HG03159 (cell line): ENCODE measurements at regions not wholly inside any gene's neighbourhood (a gene's known extent, or its start where the extent isn't known, plus 50 kb on each side); places are given as distances from the start of the nearest gene placed in this dataset.
"Not testable (repeated sequence)": the region's sequence is repeated elsewhere in the genome, so short reads cannot be mapped to it uniquely, and the experiment has no call there.

Experiments
- ATAC-seq: cut with Tn5 transposase; IDR thresholded peaks from one replicate; pipeline ENCODE4 v1.9.1; 2021; ENCODE audit warnings: mild to moderate bottlenecking, moderate library complexity; ENCODE audit not compliant: unreplicated experiment

DNA sequence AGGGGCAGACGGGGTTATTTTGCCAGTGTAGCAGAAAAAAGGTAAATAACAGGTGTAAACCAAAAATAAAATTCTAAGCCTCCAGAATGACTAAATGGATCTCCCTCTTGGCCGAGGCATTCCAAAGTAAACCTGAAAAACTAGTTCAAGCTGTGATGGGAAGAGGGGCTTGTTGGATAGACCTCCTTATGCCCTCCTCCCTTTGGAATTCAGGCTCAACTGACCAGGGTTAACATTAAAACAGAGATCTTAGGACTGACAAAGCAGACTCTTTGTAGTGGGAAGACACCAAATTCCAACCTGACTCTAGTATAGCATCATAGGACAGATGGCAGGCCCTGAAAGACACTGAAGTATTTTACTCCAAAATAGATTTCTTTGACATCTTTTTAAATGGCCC lies 113.8 kb upstream of the ITGB1 start:
- ATAC-seq: no peak

DNA sequence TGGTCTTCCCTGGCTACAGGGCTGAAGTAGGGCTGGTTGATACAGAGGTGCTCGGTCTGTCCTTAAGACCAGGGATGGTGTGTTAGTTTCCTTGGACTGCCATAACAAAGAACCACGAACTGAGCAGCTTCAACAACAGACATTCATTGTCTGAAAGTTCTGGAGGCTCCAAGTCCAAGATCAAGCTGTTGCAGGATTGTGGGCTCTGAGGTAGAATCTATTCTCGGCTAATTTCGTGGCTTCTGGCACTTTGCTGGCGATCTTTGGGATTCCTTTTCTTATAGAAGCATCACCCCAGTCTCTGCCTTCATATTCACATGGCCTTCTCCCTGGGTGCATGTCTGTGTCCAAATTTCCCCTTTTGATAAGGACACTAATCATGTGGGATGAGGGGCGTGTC lies 112.1 kb upstream of the ITGB1 start:
- ATAC-seq: no peak

DNA sequence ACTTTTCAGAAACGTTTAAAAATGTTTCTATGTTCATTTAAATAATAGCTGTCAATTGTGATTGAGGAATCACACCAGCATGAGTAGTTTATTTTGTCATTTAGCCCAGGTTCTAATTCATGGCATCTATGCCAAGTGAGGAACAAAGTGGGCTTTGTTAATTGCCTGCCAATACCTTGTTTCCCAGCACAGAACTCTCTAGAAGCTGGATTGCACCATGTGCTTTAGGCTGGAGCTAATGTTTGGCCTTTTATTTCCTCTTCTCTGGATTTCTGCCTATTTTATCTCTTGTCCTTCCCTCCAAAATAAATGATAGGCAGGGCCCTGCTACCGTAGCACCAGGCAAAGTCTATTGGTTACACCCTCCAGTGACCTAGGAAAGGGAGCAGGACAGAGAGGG lies 109.9 kb upstream of the ITGB1 start:
- no peak for ATAC-seq

DNA sequence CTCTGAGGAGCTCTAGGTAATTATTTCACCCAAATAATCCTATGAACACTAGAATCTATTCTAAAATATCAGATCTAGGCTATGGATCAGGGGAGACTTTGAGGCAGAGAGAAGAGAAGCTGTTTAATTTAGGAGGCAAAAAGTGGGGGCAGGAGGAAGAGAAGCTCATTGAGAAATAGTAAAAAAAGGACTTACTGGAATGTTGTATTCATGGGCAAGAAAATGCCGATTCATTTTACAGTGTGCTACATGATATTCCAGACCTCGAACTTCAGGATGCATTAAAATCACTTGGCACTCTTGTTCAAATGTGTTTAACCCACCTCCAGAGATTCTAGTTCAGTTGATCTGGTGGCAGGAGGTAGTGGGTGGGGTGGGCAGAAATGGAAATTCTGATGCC lies 109.5 kb upstream of the ITGB1 start:
- ATAC-seq: no peak

DNA sequence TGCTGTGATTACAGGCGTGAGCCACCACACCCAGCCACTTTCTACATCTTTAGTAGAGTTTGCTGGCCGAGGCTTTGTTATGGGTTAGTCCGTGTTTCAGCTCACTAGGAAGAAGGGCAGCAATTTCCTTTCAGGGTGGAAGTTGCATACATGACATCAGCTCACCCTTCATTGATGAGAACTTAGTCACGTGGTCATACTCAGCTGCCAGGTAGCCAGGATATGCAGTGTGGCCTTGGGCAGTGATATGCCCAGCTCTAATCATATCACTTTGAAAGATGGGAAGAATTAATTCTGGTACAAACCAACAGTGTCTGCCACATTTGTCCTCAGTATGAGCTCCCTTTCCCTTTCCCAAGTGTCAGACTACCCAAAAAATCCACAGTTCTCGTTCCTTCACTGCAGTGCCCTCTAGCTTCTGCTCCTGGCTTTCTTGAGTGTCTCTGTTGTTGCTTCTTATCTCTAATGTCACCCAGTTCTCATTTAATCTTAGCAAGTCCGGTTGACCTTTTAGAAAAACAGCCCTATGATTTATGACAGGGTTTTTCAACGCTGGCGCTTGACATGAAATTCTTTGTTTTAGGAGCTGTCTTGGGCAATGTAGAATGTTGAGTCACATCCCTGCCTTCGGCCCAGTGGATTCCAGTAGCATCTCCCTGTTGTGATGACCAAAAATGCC lies 108.7 kb upstream of the ITGB1 start:
- ATAC-seq: no peak

GRCh38 chr10:33065111-33065510 lies 107.1 kb upstream of the ITGB1 start:
- ATAC-seq: no peak

DNA sequence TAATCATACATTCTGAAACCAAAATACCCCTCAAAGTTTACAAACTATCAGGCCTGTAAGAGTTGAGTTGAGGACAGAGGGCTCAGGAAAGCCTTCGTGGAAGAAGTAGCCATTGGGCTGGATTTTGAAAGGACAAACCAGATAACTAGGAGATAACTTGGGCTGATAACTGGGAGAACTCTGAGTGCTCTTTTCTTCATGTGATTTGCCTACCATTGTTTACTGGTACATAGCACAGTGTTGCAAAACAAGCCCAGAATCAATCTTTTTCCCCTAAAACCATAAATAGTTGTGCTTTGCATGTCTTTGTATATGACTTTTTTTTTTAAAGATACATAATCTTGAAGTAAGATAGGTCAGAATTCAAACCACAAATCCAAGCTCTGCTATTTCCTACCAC lies 106.7 kb upstream of the ITGB1 start:
- no peak for ATAC-seq

DNA sequence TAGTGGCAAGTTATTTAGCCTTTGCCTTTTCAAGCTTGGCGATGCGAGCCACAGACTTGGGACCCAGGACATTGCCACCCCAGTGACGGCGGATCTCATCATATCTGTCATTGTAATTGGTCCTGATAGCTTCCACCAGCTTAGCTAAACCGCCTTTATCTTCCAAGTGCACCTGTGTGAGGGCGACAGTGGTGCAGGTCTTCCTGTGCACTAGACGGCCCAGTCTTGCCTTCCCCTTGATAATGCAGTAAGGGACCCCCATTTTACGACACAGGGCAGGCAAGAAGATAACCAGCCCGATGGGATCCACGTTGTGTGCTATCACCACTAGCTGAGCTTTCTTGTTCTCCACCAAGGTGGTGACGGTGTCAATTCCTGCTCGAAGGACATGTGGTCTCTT lies 99.6 kb upstream of the ITGB1 start:
- ATAC-seq: no peak

- ATAC-seq: no peak
These were observed 99.0 kb upstream of the ITGB1 start for GRCh38 chr10:33056828-33057596.

DNA sequence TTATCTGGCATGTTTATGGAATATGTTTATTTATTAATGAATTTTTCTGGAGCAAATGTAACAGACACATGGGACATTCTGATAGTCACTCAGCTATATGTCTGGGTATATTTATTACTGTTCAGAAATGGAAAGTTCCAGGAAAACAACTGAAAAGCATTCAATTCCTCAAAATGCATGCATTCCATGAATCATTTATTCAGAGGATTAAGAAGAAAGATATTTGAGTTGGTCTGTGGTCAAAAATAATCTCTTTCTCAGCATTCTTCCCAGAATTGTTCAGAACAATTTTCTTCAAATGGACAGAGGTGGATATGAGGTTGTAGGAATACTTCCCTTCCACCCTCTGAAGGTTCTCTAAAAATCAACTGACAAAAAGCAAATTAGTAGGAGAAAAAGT lies 97.6 kb upstream of the ITGB1 start:
- no peak for ATAC-seq

DNA sequence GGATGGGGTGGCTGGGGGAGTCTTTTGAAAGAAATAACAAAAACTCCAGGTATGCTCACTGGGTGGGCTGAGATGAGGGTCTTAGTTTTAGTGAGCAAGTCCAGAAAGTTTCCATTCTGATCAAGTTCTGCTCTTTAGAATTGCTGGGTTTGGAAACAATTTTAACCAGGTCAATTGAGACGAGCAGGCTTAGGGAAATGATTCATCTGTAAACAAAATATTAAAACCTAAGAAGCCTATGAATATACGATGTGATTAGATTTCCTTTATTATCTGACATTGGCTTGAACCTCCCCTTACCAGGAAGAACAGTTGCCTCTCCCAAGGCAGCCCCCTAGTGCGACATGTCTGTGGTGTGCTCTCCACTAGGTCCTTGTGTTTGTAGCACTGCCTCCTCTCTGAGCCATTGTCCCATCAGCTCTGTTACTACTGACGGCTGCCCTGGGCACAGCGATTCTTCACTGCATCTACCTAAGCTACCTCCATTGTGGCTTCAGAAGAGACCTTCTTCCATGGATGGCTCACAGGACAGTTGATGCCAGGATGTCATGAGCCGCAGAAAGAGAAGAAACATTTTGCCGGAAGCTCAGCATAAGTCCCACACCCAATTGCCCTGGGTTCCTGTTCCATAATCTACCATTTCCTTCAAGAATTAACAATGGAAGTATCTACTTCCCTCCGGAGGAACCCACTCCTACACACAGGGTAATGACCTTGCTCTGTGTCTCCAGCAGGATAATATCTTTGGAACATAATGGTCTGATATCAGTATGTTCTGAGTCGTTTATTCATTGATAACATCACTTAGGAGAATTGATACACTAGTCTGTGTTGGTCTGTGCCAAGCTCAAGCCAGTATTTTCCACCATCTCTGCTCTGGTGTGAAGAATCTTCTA lies 95.1 kb upstream of the ITGB1 start:
- no peak for ATAC-seq

DNA sequence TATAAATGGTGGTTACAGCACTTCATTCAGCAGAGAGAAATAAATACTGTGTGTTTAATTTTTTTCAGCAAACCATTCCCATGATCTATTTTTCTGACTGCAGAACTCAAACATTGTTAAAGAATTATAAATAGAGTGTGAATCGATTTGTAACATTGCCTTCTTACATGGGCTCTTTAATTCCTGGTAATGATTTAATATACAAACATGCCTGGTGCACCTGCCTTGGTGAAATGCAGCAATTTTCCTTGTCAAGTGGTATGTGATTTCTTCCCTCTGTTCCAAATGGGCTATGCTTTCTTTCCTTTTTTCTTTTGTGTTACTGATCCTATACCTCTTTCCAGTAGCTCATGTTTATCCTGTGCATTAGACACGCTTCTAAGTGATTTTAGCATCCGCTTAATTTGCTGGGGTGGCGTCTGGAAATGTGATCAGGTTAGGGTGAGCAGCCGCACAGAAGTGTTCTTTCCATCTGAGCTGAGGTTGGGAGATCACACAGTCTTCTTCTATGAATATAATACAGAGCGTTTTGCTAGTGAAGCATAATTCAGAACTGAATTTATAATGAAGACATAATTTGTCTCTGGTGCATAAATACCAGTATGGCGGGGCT lies 94.3 kb upstream of the ITGB1 start:
- no peak for ATAC-seq

- ATAC-seq: not testable (repeated sequence)
These were observed 92.2 kb upstream of the ITGB1 start for GRCh38 chr10:33049963-33050920.

DNA sequence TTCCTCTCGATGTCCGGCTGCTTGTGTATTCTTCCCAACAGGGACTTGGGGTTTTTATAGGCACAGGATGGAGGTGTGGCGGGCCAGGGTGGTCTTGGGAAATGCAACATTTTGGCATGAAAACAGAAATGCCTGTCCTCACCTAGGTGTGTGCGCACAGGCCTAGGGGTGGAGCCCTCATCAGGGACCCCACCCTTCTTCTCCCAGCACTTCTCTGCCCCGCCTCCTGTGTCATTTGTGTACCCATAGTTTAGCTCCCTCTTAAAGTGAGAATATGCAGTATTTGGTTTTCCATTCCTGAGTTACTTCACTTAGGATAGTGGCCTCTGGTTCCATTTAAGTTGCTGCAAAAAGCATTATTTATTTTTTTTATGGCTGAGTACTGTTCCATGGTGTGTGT lies 90.2 kb upstream of the ITGB1 start:
- ATAC-seq: no peak

- ATAC-seq: no peak
These were observed 89.6 kb upstream of the ITGB1 start for GRCh38 chr10:33047655-33048054.

GRCh38 chr10:33046792-33047191 lies 88.8 kb upstream of the ITGB1 start:
- ATAC-seq: no peak

GRCh38 chr10:33045421-33045820 lies 87.4 kb upstream of the ITGB1 start:
- no peak for ATAC-seq

DNA sequence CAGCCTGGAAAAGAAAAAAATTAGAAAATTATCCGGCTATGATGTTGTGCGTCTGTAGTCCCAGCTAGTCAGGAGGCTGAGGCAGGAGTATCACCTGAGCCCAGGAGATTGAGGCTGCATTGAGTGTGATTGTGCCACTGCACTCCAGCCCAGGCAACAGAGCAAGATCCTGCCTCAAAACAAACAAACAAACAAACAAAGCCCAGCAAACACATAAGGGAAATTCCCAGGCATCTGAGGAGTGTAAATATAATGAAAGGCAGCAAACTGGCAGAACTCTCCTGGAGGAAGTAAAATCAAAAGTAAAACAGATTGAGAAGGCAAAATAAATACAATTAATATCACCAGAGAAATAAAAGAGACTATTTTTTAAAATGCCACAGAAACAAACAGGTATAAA lies 84.5 kb upstream of the ITGB1 start:
- no peak for ATAC-seq

- no peak for ATAC-seq
These were observed 83.9 kb upstream of the ITGB1 start for GRCh38 chr10:33041783-33042437.

GRCh38 chr10:33040436-33040835 lies 82.4 kb upstream of the ITGB1 start:
- ATAC-seq: no peak
